NCI-H1417 (cell line): ENCODE measurements at regions not wholly inside any gene's neighbourhood (a gene's known extent, or its start where the extent isn't known, plus 50 kb on each side); places are given as distances from the start of the nearest gene placed in this dataset.
"Not testable (repeated sequence)": the region's sequence is repeated elsewhere in the genome, so short reads cannot be mapped to it uniquely, and the experiment has no call there.

Experiments used
- DNase-seq, 3 experiments: peaks; one replicate each; lab custom pipeline; 2025; lab: John Stamatoyannopoulos, UW

GRCh38 chr3:193046371-193046770, 128.7 kb upstream of the MB21D2 start:
- no peak for DNase-seq

GRCh38 chr3:193047461-193047860, 129.8 kb upstream of the MB21D2 start:
- not testable (repeated sequence) for DNase-seq

GRCh38 chr3:193048127-193048526, 130.5 kb upstream of the MB21D2 start:
- DNase-seq, result no peak

GRCh38 chr3:193049935-193050334, 132.3 kb upstream of the MB21D2 start:
- no peak for DNase-seq

- no peak for DNase-seq
These were observed 133.7 kb upstream of the MB21D2 start for GRCh38 chr3:193051314-193051713.

- no peak for DNase-seq
These were observed 134.8 kb upstream of the MB21D2 start for GRCh38 chr3:193052354-193053045.

- DNase-seq, result peak in 1 of 3 experiments; percentile 18
These were observed 135.4 kb upstream of the MB21D2 start for GRCh38 chr3:193053046-193053435.

- no peak for DNase-seq
These were observed 137.7 kb upstream of the MB21D2 start for GRCh38 chr3:193055352-193055751.

GRCh38 chr3:193057616-193058015, 140.0 kb upstream of the MB21D2 start:
- DNase-seq, result no peak

GRCh38 chr3:193060748-193061546, 143.3 kb upstream of the MB21D2 start:
- DNase-seq, result no peak

- DNase-seq, result no peak
These were observed 150.7 kb upstream of the MB21D2 start for GRCh38 chr3:193068365-193068764.

- DNase-seq, result not testable (repeated sequence)
These were observed 152.1 kb upstream of the MB21D2 start for GRCh38 chr3:193069732-193070131.

GRCh38 chr3:193078996-193079753, 161.5 kb upstream of the MB21D2 start:
- no peak for DNase-seq

- no peak for DNase-seq
These were observed 160.1 kb upstream of the PLAAT1 start for GRCh38 chr3:193080821-193081365.

GRCh38 chr3:193085655-193086054, 155.4 kb upstream of the PLAAT1 start:
- no peak for DNase-seq

GRCh38 chr3:193086681-193087080, 154.3 kb upstream of the PLAAT1 start:
- DNase-seq, result no peak

GRCh38 chr3:193087336-193087735, 153.7 kb upstream of the PLAAT1 start:
- DNase-seq, result no peak

- peak; percentile 10 to 55 (median 16) for DNase-seq
These were observed 145.7 kb upstream of the PLAAT1 start for GRCh38 chr3:193095366-193095765.

- DNase-seq, result no peak
These were observed 144.9 kb upstream of the PLAAT1 start for GRCh38 chr3:193096076-193096475.

- no peak for DNase-seq
These were observed 126.3 kb upstream of the PLAAT1 start for GRCh38 chr3:193114431-193115340.

GRCh38 chr3:193116871-193117270, 124.2 kb upstream of the PLAAT1 start:
- no peak for DNase-seq
